H1 (cell line): ENCODE measurements at regions not wholly inside any gene's neighbourhood (a gene's known extent, or its start where the extent isn't known, plus 50 kb on each side); places are given as distances from the start of the nearest gene placed in this dataset.

Source experiments
- CTCF ChIA-PET: fragments of 300-600 bp; sonication (Branson Sonifier 250); formaldehyde crosslinking; loops from one replicate; lab custom pipeline; 2021; ENCODE audit not compliant: partially characterized antibody; lab: Charles Lee
- POLR2A ChIA-PET: fragments of 300-600 bp; sonication (Branson Sonifier 250); formaldehyde crosslinking; loops from one replicate; lab custom pipeline; 2021; ENCODE audit warnings: inconsistent platforms; ENCODE audit not compliant: partially characterized antibody; lab: Charles Lee
- DNase-seq, 2 experiments: peaks; one replicate each; pipeline versions ENCODE4 v3.0.0 to v3.0.0-alpha.2; 2010 to 2022; ENCODE audit warnings: low spot score in 2 of 2, low read depth in 1 of 2, mixed read lengths in 1 of 2
- FAIRE-seq: peaks from 2 replicates; lab custom pipeline; 2011; peaks lifted over from hg19 to GRCh38; lab: Jason Lieb, UNC
- H2AFZ ChIP-seq: 2 replicates; pipeline ENCODE4 v1.8.1; 2012; ENCODE audit warnings: low read length, inconsistent platforms
- H2AK5ac ChIP-seq: 2 replicates; pipeline ENCODE4 v1.6.1; 2013; ENCODE audit warnings: low read depth, low read length
- H2BK120ac ChIP-seq: replicated peaks from 2 replicates; pipeline ENCODE3; 2013; ENCODE audit warnings: low read depth, low read length, inconsistent platforms
- H2BK12ac ChIP-seq: 2 replicates; pipeline ENCODE4 v1.6.1; 2013; ENCODE audit warnings: low read depth, low read length
- H2BK15ac ChIP-seq: 2 replicates; pipeline ENCODE4 v1.6.1; 2013; ENCODE audit warnings: low read length
- H2BK20ac ChIP-seq: 2 replicates; pipeline ENCODE4 v1.6.1; 2013; ENCODE audit warnings: low read length
- H2BK5ac ChIP-seq: 2 replicates; pipeline ENCODE4 v1.6.1; 2013; ENCODE audit warnings: low read depth, low read length
- H3K14ac ChIP-seq: 2 replicates; pipeline ENCODE4 v1.6.1; 2013; ENCODE audit warnings: inconsistent platforms; ENCODE audit not compliant: insufficient read length
- H3K18ac ChIP-seq: 2 replicates; pipeline ENCODE4 v1.6.1; 2013; ENCODE audit warnings: low read length; ENCODE audit errors: extremely low read depth
- H3K23ac ChIP-seq: 2 replicates; pipeline ENCODE4 v1.6.1; 2013; ENCODE audit warnings: inconsistent platforms; ENCODE audit not compliant: insufficient read length
- H3K23me2 ChIP-seq: 2 replicates; pipeline ENCODE4 v1.6.1; 2013; ENCODE audit warnings: low read depth, low read length
- H3K27ac ChIP-seq: 2 replicates; pipeline ENCODE4 v1.6.1; 2011; ENCODE audit warnings: low read depth, low read length, inconsistent platforms
- H3K27me3 ChIP-seq, 4 experiments: replicated peaks in 1 of 4; 1 replicate in 1 of 4; 2 replicates in 3 of 4; pipeline versions ENCODE4 v1.6.1 to v1.8.1; 2011 to 2013; ENCODE audit warnings: low read length in 3 of 4, mild to moderate bottlenecking in 3 of 4, inconsistent platforms in 2 of 4, mixed read lengths in 2 of 4, moderate library complexity in 1 of 4; ENCODE audit not compliant: control insufficient read depth in 3 of 4, insufficient read depth in 3 of 4; ENCODE audit errors: extremely low read depth in 1 of 4
- H3K36me3 ChIP-seq, 4 experiments: 2 replicates each; pipeline versions ENCODE4 v1.6.1 to v1.8.1; 2011 to 2013; ENCODE audit warnings: mild to moderate bottlenecking in 4 of 4, low read length in 3 of 4, moderate library complexity in 2 of 4, control low read depth in 1 of 4, inconsistent platforms in 1 of 4; ENCODE audit not compliant: insufficient read depth in 4 of 4, control insufficient read depth in 2 of 4
- H3K4ac ChIP-seq: replicated peaks from 2 replicates; pipeline ENCODE3; 2013; ENCODE audit warnings: low read length, low read depth, mixed read lengths, inconsistent platforms; ENCODE audit not compliant: insufficient read length
- H3K4me1 ChIP-seq, 4 experiments: replicated peaks in 1 of 4; 1 replicate in 1 of 4; 2 replicates in 3 of 4; pipeline versions ENCODE4 v1.6.1 to v1.8.1; 2011 to 2013; ENCODE audit warnings: low read length in 3 of 4, inconsistent platforms in 2 of 4, mixed read lengths in 1 of 4; ENCODE audit not compliant: insufficient read depth in 4 of 4, control insufficient read depth in 3 of 4
- H3K4me2 ChIP-seq, 2 experiments: 2 replicates each; pipeline versions ENCODE4 v1.6.1 to v1.8.1; 2011 to 2013; ENCODE audit warnings: low read depth in 2 of 2, low read length in 2 of 2, control low read depth in 1 of 2, inconsistent platforms in 1 of 2, mild to moderate bottlenecking in 1 of 2; ENCODE audit not compliant: insufficient read depth in 1 of 2
- H3K4me3 ChIP-seq, 4 experiments: fragments of 200-600, 300-600 bp in 1 of 4; sonication (generic), shearing (Covaris generic), sonication (Bioruptor Twin) in 1 of 4; 2 replicates each; pipeline versions ENCODE4 v1.5.1 to v1.8.1; 2011 to 2016; ENCODE audit warnings: low read length in 4 of 4, low read depth in 3 of 4, control low read depth in 2 of 4, inconsistent platforms in 2 of 4, mild to moderate bottlenecking in 2 of 4, mixed read lengths in 1 of 4, moderate library complexity in 1 of 4; ENCODE audit not compliant: insufficient read depth in 2 of 4; ENCODE audit errors: extremely low read depth in 1 of 4
- H3K56ac ChIP-seq: replicated peaks from 2 replicates; pipeline ENCODE3; 2013; ENCODE audit warnings: low read depth, mild to moderate bottlenecking, mixed read lengths, low read length, inconsistent platforms; ENCODE audit not compliant: insufficient read length
- H3K79me1 ChIP-seq: 2 replicates; pipeline ENCODE4 v1.6.1; 2013; ENCODE audit warnings: low read depth, low read length, control low read depth
- H3K79me2 ChIP-seq, 2 experiments: 2 replicates each; pipeline versions ENCODE4 v1.6.1 to v1.8.1; 2012 to 2013; ENCODE audit warnings: low read length in 2 of 2, mild to moderate bottlenecking in 2 of 2, inconsistent platforms in 1 of 2; ENCODE audit not compliant: insufficient read depth in 2 of 2, control insufficient read depth in 1 of 2
- H3K9ac ChIP-seq, 4 experiments: replicated peaks in 1 of 4; 1 replicate in 1 of 4; 2 replicates in 3 of 4; pipeline versions ENCODE4 v1.6.1 to v1.8.1; 2011 to 2013; ENCODE audit warnings: low read depth in 3 of 4, low read length in 3 of 4, control low read depth in 2 of 4, mild to moderate bottlenecking in 2 of 4, moderate library complexity in 2 of 4, inconsistent platforms in 1 of 4; ENCODE audit errors: extremely low read depth in 1 of 4
- H3K9me3 ChIP-seq, 2 experiments: 2 replicates each; pipeline versions ENCODE4 v1.6.1 to v1.8.1; 2012 to 2013; ENCODE audit warnings: mild to moderate bottlenecking in 2 of 2, moderate library complexity in 2 of 2, control low read depth in 1 of 2, inconsistent platforms in 1 of 2, low read depth in 1 of 2, low read length in 1 of 2, mixed read lengths in 1 of 2; ENCODE audit not compliant: insufficient read depth in 2 of 2
- H4K20me1 ChIP-seq, 2 experiments: replicated peaks in 1 of 2; 2 replicates each; pipeline versions ENCODE3 to v1.8.1; 2011 to 2013; ENCODE audit warnings: inconsistent platforms in 2 of 2, low read length in 2 of 2, mild to moderate bottlenecking in 1 of 2; ENCODE audit not compliant: insufficient read depth in 2 of 2, control insufficient read depth in 1 of 2
- H4K5ac ChIP-seq: 2 replicates; pipeline ENCODE4 v1.6.1; 2013; ENCODE audit warnings: low read length, low read depth, mixed read lengths, inconsistent platforms; ENCODE audit not compliant: insufficient read length
- H4K8ac ChIP-seq: 2 replicates; pipeline ENCODE4 v1.8.0; 2013; ENCODE audit warnings: mild to moderate bottlenecking, moderate library complexity, low read length, inconsistent platforms; ENCODE audit not compliant: insufficient read depth; ENCODE audit errors: extremely low read depth
- H4K91ac ChIP-seq: replicated peaks from 2 replicates; pipeline ENCODE3; 2013; ENCODE audit warnings: low read length, mixed read lengths, inconsistent platforms; ENCODE audit not compliant: insufficient read length
- HDAC6 ChIP-seq: IDR thresholded peaks from one replicate; pipeline ENCODE4 v1.7.1; 2012; ENCODE audit warnings: low read depth, mild to moderate bottlenecking, inconsistent platforms, low read length, moderate library complexity
- MAFK ChIP-seq: IDR thresholded peaks from 2 replicates; pipeline ENCODE4 v1.6.1; 2012; ENCODE audit warnings: low read depth, mild to moderate bottlenecking, improper control_type of control experiment, low read length
- TBP ChIP-seq: IDR thresholded peaks from 2 replicates; pipeline ENCODE4 v1.6.1; 2011; ENCODE audit warnings: low read depth, low read length, improper control_type of control experiment
- WGBS, 2 experiments: shearing (Covaris generic) in 1 of 2; methylation state at CpG; one replicate each; pipeline versions ENCODE4 v1.1.6 to v1.1.7; 2013 to 2015; ENCODE audit warnings: low lambda C conversion rate in 2 of 2, mixed read lengths in 2 of 2, inconsistent platforms in 1 of 2, low coverage in 1 of 2, missing lambda C conversion rate in 1 of 2; ENCODE audit not compliant: insufficient replicate concordance in 2 of 2, insufficient coverage in 1 of 2, insufficient read length in 1 of 2; ENCODE audit errors: extremely low coverage in 1 of 2, missing lambda C conversion rate in 1 of 2; 5-methylcytosine and 5-hydroxymethylcytosine counted together

DNA sequence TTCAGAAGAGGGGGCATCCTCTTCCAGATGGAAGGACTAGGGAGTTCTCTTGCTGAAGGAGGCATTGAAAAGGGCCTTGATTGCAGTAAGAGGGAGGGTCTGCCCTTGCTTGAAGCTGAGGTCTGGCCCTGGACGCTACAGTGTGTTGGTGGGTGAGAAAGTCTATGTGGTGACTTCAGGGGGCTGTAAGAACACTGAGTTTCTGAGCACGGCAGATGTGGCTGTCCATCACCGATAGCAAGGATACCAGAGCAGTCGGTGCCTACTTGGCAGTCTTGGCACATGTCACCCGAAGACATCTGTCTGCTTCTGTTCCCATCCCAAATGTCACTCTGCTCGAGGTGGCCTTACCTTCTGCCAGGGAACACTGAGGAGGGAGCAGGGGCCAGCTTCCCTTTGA, 631.1 kb upstream of the CFAP20DC start:
- 93% methylated on average over 6 of the region's 6 CpGs; no CpG with 5 or more reads in 1 of the 2 experiments for WGBS, 2 experiments
- H2BK12ac ChIP-seq: peak overlapping the region; percentile 1; the same call in 1 of the 2 replicates
- FAIRE-seq (no peak), DNase-seq (no peak)
- no peaks in the 10 kb centered on the region for H3K27me3 ChIP-seq
- no peak overlapping the region for H2AK5ac ChIP-seq
- H4K8ac ChIP-seq: no peak overlapping the region
- H3K56ac ChIP-seq: no peak overlapping the region
- H3K9ac ChIP-seq: no peak overlapping the region
- no peak overlapping the region for H2AFZ ChIP-seq
- H2BK20ac ChIP-seq: no peak overlapping the region
- H3K4me2 ChIP-seq: no peak overlapping the region
- H3K4me3 ChIP-seq: no peak overlapping the region
- H3K4me1 ChIP-seq: peaks cover 0 to 2% (median 0%) of the 10 kb centered on the region in 4 experiments; a peak in 1 of 7 replicates
- no peaks in the 10 kb centered on the region for H3K79me2 ChIP-seq
- no peaks in the 10 kb centered on the region for H3K79me1 ChIP-seq
- H4K91ac ChIP-seq: no peak overlapping the region
- ChIA-PET POLR2A (no interaction called here), CTCF (no interaction called here)
- no peak overlapping the region for H3K4ac ChIP-seq
- H3K14ac ChIP-seq: no peak overlapping the region
- no peak overlapping the region for H2BK120ac ChIP-seq
- no peak overlapping the region for H2BK15ac ChIP-seq
- no peak overlapping the region for H2BK5ac ChIP-seq
- no peak overlapping the region for H3K18ac ChIP-seq
- no peak overlapping the region for H3K27ac ChIP-seq
- H4K5ac ChIP-seq: no peak overlapping the region
- H4K20me1 ChIP-seq: no peaks in the 10 kb centered on the region
- H3K36me3 ChIP-seq: no peaks in the 10 kb centered on the region
- H3K23ac ChIP-seq: no peak overlapping the region
- H3K23me2 ChIP-seq: no peaks in the 10 kb centered on the region
- no peaks in the 10 kb centered on the region for H3K9me3 ChIP-seq
- TF ChIP-seq TBP (no peak), HDAC6 (no peak), MAFK (no peak)
